H1 (cell line): ENCODE measurements at regions not wholly inside any gene's neighbourhood (a gene's known extent, or its start where the extent isn't known, plus 50 kb on each side); places are given as distances from the start of the nearest gene placed in this dataset.

Source experiments
- CTCF ChIA-PET: fragments of 300-600 bp; sonication (Branson Sonifier 250); formaldehyde crosslinking; loops from one replicate; lab custom pipeline; 2021; ENCODE audit not compliant: partially characterized antibody; lab: Charles Lee
- POLR2A ChIA-PET: fragments of 300-600 bp; sonication (Branson Sonifier 250); formaldehyde crosslinking; loops from one replicate; lab custom pipeline; 2021; ENCODE audit warnings: inconsistent platforms; ENCODE audit not compliant: partially characterized antibody; lab: Charles Lee
- DNase-seq, 2 experiments: peaks; one replicate each; pipeline versions ENCODE4 v3.0.0 to v3.0.0-alpha.2; 2010 to 2022; ENCODE audit warnings: low spot score in 2 of 2, low read depth in 1 of 2, mixed read lengths in 1 of 2
- FAIRE-seq: peaks from 2 replicates; lab custom pipeline; 2011; peaks lifted over from hg19 to GRCh38; lab: Jason Lieb, UNC
- H2AFZ ChIP-seq: 2 replicates; pipeline ENCODE4 v1.8.1; 2012; ENCODE audit warnings: low read length, inconsistent platforms
- H2AK5ac ChIP-seq: 2 replicates; pipeline ENCODE4 v1.6.1; 2013; ENCODE audit warnings: low read depth, low read length
- H2BK120ac ChIP-seq: replicated peaks from 2 replicates; pipeline ENCODE3; 2013; ENCODE audit warnings: low read depth, low read length, inconsistent platforms
- H2BK12ac ChIP-seq: 2 replicates; pipeline ENCODE4 v1.6.1; 2013; ENCODE audit warnings: low read depth, low read length
- H2BK15ac ChIP-seq: 2 replicates; pipeline ENCODE4 v1.6.1; 2013; ENCODE audit warnings: low read length
- H2BK20ac ChIP-seq: 2 replicates; pipeline ENCODE4 v1.6.1; 2013; ENCODE audit warnings: low read length
- H2BK5ac ChIP-seq: 2 replicates; pipeline ENCODE4 v1.6.1; 2013; ENCODE audit warnings: low read depth, low read length
- H3K14ac ChIP-seq: 2 replicates; pipeline ENCODE4 v1.6.1; 2013; ENCODE audit warnings: inconsistent platforms; ENCODE audit not compliant: insufficient read length
- H3K18ac ChIP-seq: 2 replicates; pipeline ENCODE4 v1.6.1; 2013; ENCODE audit warnings: low read length; ENCODE audit errors: extremely low read depth
- H3K23ac ChIP-seq: 2 replicates; pipeline ENCODE4 v1.6.1; 2013; ENCODE audit warnings: inconsistent platforms; ENCODE audit not compliant: insufficient read length
- H3K23me2 ChIP-seq: 2 replicates; pipeline ENCODE4 v1.6.1; 2013; ENCODE audit warnings: low read depth, low read length
- H3K27ac ChIP-seq: 2 replicates; pipeline ENCODE4 v1.6.1; 2011; ENCODE audit warnings: low read depth, low read length, inconsistent platforms
- H3K27me3 ChIP-seq, 4 experiments: replicated peaks in 1 of 4; 1 replicate in 1 of 4; 2 replicates in 3 of 4; pipeline versions ENCODE4 v1.6.1 to v1.8.1; 2011 to 2013; ENCODE audit warnings: low read length in 3 of 4, mild to moderate bottlenecking in 3 of 4, inconsistent platforms in 2 of 4, mixed read lengths in 2 of 4, moderate library complexity in 1 of 4; ENCODE audit not compliant: control insufficient read depth in 3 of 4, insufficient read depth in 3 of 4; ENCODE audit errors: extremely low read depth in 1 of 4
- H3K36me3 ChIP-seq, 4 experiments: 2 replicates each; pipeline versions ENCODE4 v1.6.1 to v1.8.1; 2011 to 2013; ENCODE audit warnings: mild to moderate bottlenecking in 4 of 4, low read length in 3 of 4, moderate library complexity in 2 of 4, control low read depth in 1 of 4, inconsistent platforms in 1 of 4; ENCODE audit not compliant: insufficient read depth in 4 of 4, control insufficient read depth in 2 of 4
- H3K4ac ChIP-seq: replicated peaks from 2 replicates; pipeline ENCODE3; 2013; ENCODE audit warnings: low read length, low read depth, mixed read lengths, inconsistent platforms; ENCODE audit not compliant: insufficient read length
- H3K4me1 ChIP-seq, 4 experiments: replicated peaks in 1 of 4; 1 replicate in 1 of 4; 2 replicates in 3 of 4; pipeline versions ENCODE4 v1.6.1 to v1.8.1; 2011 to 2013; ENCODE audit warnings: low read length in 3 of 4, inconsistent platforms in 2 of 4, mixed read lengths in 1 of 4; ENCODE audit not compliant: insufficient read depth in 4 of 4, control insufficient read depth in 3 of 4
- H3K4me2 ChIP-seq, 2 experiments: 2 replicates each; pipeline versions ENCODE4 v1.6.1 to v1.8.1; 2011 to 2013; ENCODE audit warnings: low read depth in 2 of 2, low read length in 2 of 2, control low read depth in 1 of 2, inconsistent platforms in 1 of 2, mild to moderate bottlenecking in 1 of 2; ENCODE audit not compliant: insufficient read depth in 1 of 2
- H3K4me3 ChIP-seq, 4 experiments: fragments of 200-600, 300-600 bp in 1 of 4; sonication (generic), shearing (Covaris generic), sonication (Bioruptor Twin) in 1 of 4; 2 replicates each; pipeline versions ENCODE4 v1.5.1 to v1.8.1; 2011 to 2016; ENCODE audit warnings: low read length in 4 of 4, low read depth in 3 of 4, control low read depth in 2 of 4, inconsistent platforms in 2 of 4, mild to moderate bottlenecking in 2 of 4, mixed read lengths in 1 of 4, moderate library complexity in 1 of 4; ENCODE audit not compliant: insufficient read depth in 2 of 4; ENCODE audit errors: extremely low read depth in 1 of 4
- H3K56ac ChIP-seq: replicated peaks from 2 replicates; pipeline ENCODE3; 2013; ENCODE audit warnings: low read depth, mild to moderate bottlenecking, mixed read lengths, low read length, inconsistent platforms; ENCODE audit not compliant: insufficient read length
- H3K79me1 ChIP-seq: 2 replicates; pipeline ENCODE4 v1.6.1; 2013; ENCODE audit warnings: low read depth, low read length, control low read depth
- H3K79me2 ChIP-seq, 2 experiments: 2 replicates each; pipeline versions ENCODE4 v1.6.1 to v1.8.1; 2012 to 2013; ENCODE audit warnings: low read length in 2 of 2, mild to moderate bottlenecking in 2 of 2, inconsistent platforms in 1 of 2; ENCODE audit not compliant: insufficient read depth in 2 of 2, control insufficient read depth in 1 of 2
- H3K9ac ChIP-seq, 4 experiments: replicated peaks in 1 of 4; 1 replicate in 1 of 4; 2 replicates in 3 of 4; pipeline versions ENCODE4 v1.6.1 to v1.8.1; 2011 to 2013; ENCODE audit warnings: low read depth in 3 of 4, low read length in 3 of 4, control low read depth in 2 of 4, mild to moderate bottlenecking in 2 of 4, moderate library complexity in 2 of 4, inconsistent platforms in 1 of 4; ENCODE audit errors: extremely low read depth in 1 of 4
- H3K9me3 ChIP-seq, 2 experiments: 2 replicates each; pipeline versions ENCODE4 v1.6.1 to v1.8.1; 2012 to 2013; ENCODE audit warnings: mild to moderate bottlenecking in 2 of 2, moderate library complexity in 2 of 2, control low read depth in 1 of 2, inconsistent platforms in 1 of 2, low read depth in 1 of 2, low read length in 1 of 2, mixed read lengths in 1 of 2; ENCODE audit not compliant: insufficient read depth in 2 of 2
- H4K20me1 ChIP-seq, 2 experiments: replicated peaks in 1 of 2; 2 replicates each; pipeline versions ENCODE3 to v1.8.1; 2011 to 2013; ENCODE audit warnings: inconsistent platforms in 2 of 2, low read length in 2 of 2, mild to moderate bottlenecking in 1 of 2; ENCODE audit not compliant: insufficient read depth in 2 of 2, control insufficient read depth in 1 of 2
- H4K5ac ChIP-seq: 2 replicates; pipeline ENCODE4 v1.6.1; 2013; ENCODE audit warnings: low read length, low read depth, mixed read lengths, inconsistent platforms; ENCODE audit not compliant: insufficient read length
- H4K8ac ChIP-seq: 2 replicates; pipeline ENCODE4 v1.8.0; 2013; ENCODE audit warnings: mild to moderate bottlenecking, moderate library complexity, low read length, inconsistent platforms; ENCODE audit not compliant: insufficient read depth; ENCODE audit errors: extremely low read depth
- H4K91ac ChIP-seq: replicated peaks from 2 replicates; pipeline ENCODE3; 2013; ENCODE audit warnings: low read length, mixed read lengths, inconsistent platforms; ENCODE audit not compliant: insufficient read length
- ATF2 ChIP-seq: IDR thresholded peaks from 2 replicates; pipeline ENCODE4 v1.6.1; 2012; ENCODE audit warnings: low read length, inconsistent platforms
- GABPA ChIP-seq: IDR thresholded peaks from 2 replicates; pipeline ENCODE4 v1.6.1; 2011; ENCODE audit warnings: mild to moderate bottlenecking, low read length, moderate library complexity, borderline replicate concordance; ENCODE audit not compliant: insufficient read depth
- SUZ12 ChIP-seq: fragments of 200-600 bp; sonication (generic); IDR thresholded peaks from 2 replicates; pipeline ENCODE4 v1.6.1; 2012; ENCODE audit warnings: mild to moderate bottlenecking, inconsistent platforms, low read length, moderate library complexity, mixed read lengths

GRCh38 chr5:91712718-91713117 lies 329.6 kb upstream of the ARRDC3 start:
- no peak for FAIRE-seq
- no peaks in the 10 kb centered on the region for H3K27me3 ChIP-seq
- H3K9ac ChIP-seq = no peak overlapping the region
- H3K4me2 ChIP-seq = no peak overlapping the region
- TF ChIP-seq GABPA = no peak
- TF ChIP-seq SUZ12 = no peak
- no peak for TF ChIP-seq ATF2
- CTCF ChIA-PET = no interaction called here
- H4K5ac ChIP-seq = no peak overlapping the region
- H3K18ac ChIP-seq = no peak overlapping the region
- H4K8ac ChIP-seq = no peak overlapping the region
- no peaks in the 10 kb centered on the region for H3K9me3 ChIP-seq
- H2BK5ac ChIP-seq = no peak overlapping the region
- H3K23ac ChIP-seq = no peak overlapping the region
- H4K91ac ChIP-seq = no peak overlapping the region
- DNase-seq = no peak
- H3K4me3 ChIP-seq = no peak overlapping the region
- no peak overlapping the region for H3K14ac ChIP-seq
- POLR2A ChIA-PET = no interaction called here
- H3K27ac ChIP-seq = no peak overlapping the region
- no peak overlapping the region for H3K56ac ChIP-seq
- H4K20me1 ChIP-seq = no peaks in the 10 kb centered on the region
- H2AK5ac ChIP-seq = no peak overlapping the region
- H3K4me1 ChIP-seq = no peaks in the 10 kb centered on the region
- no peak overlapping the region for H2BK120ac ChIP-seq
- no peaks in the 10 kb centered on the region for H3K79me1 ChIP-seq
- no peaks in the 10 kb centered on the region for H3K36me3 ChIP-seq
- H2BK15ac ChIP-seq = no peak overlapping the region
- H3K23me2 ChIP-seq = no peaks in the 10 kb centered on the region; the same call in 1 of the 2 replicates
- H2BK20ac ChIP-seq = no peak overlapping the region
- H3K79me2 ChIP-seq = no peaks in the 10 kb centered on the region
- no peak overlapping the region for H2AFZ ChIP-seq
- H2BK12ac ChIP-seq = no peak overlapping the region
- H3K4ac ChIP-seq = no peak overlapping the region
